WTC11 (cell line): ENCODE measurements at regions not wholly inside any gene's neighbourhood (a gene's known extent, or its start where the extent isn't known, plus 50 kb on each side); places are given as distances from the start of the nearest gene placed in this dataset.
"Not testable (repeated sequence)": the region's sequence is repeated elsewhere in the genome, so short reads cannot be mapped to it uniquely, and the experiment has no call there.

Source experiments
- E2F1 ChIP-seq: sonication (generic); formaldehyde crosslinking; IDR thresholded peaks from 2 replicates; pipeline ENCODE4 v1.8.0; 2022; ENCODE audit warnings: mild to moderate bottlenecking, missing genetic modification reagents
- FOXK1 ChIP-seq: sonication (generic); formaldehyde crosslinking; IDR thresholded peaks from 2 replicates; pipeline ENCODE4 v1.8.0; 2022; ENCODE audit warnings: mild to moderate bottlenecking, moderate library complexity, missing genetic modification reagents
- JUN ChIP-seq: sonication (generic); formaldehyde crosslinking; IDR thresholded peaks from 2 replicates; pipeline ENCODE4 v1.8.0; 2023; ENCODE audit warnings: mild to moderate bottlenecking, missing genetic modification reagents
- NFYB ChIP-seq: sonication (generic); formaldehyde crosslinking; conservative IDR thresholded peaks from 2 replicates; pipeline ENCODE4 v1.8.0; 2022; ENCODE audit warnings: low read depth, missing genetic modification reagents
- SP1 ChIP-seq: sonication (generic); formaldehyde crosslinking; conservative IDR thresholded peaks from 2 replicates; pipeline ENCODE4 v1.8.1; 2022; ENCODE audit warnings: missing genetic modification reagents
- TCF7 ChIP-seq: sonication (generic); formaldehyde crosslinking; IDR thresholded peaks from 2 replicates; pipeline ENCODE4 v1.8.0; 2022; ENCODE audit warnings: mild to moderate bottlenecking, low read depth, missing genetic modification reagents, moderate library complexity
- ZNF512 ChIP-seq: sonication (generic); formaldehyde crosslinking; IDR thresholded peaks from 2 replicates; pipeline ENCODE4 v1.8.1; 2022; ENCODE audit warnings: missing genetic modification reagents, borderline replicate concordance
- TF ChIP-seq, protein P1 (sequence below): fragments of 200-600 bp; IDR thresholded peaks from 2 replicates; pipeline ENCODE4 v1.8.0; 2022; ENCODE audit warnings: antibody characterized with exemption
- TF ChIP-seq, protein P2 (sequence below): sonication (generic); formaldehyde crosslinking; conservative IDR thresholded peaks from 2 replicates; pipeline ENCODE4 v1.8.1; 2023; ENCODE audit warnings: mild to moderate bottlenecking, low read depth, missing genetic modification reagents, moderate library complexity
- TF ChIP-seq, protein P3 (sequence below): sonication (generic); formaldehyde crosslinking; IDR thresholded peaks from 2 replicates; pipeline ENCODE4 v1.8.1; 2023; ENCODE audit warnings: mild to moderate bottlenecking, missing genetic modification reagents, borderline replicate concordance

- TF ChIP-seq, protein P1, sequence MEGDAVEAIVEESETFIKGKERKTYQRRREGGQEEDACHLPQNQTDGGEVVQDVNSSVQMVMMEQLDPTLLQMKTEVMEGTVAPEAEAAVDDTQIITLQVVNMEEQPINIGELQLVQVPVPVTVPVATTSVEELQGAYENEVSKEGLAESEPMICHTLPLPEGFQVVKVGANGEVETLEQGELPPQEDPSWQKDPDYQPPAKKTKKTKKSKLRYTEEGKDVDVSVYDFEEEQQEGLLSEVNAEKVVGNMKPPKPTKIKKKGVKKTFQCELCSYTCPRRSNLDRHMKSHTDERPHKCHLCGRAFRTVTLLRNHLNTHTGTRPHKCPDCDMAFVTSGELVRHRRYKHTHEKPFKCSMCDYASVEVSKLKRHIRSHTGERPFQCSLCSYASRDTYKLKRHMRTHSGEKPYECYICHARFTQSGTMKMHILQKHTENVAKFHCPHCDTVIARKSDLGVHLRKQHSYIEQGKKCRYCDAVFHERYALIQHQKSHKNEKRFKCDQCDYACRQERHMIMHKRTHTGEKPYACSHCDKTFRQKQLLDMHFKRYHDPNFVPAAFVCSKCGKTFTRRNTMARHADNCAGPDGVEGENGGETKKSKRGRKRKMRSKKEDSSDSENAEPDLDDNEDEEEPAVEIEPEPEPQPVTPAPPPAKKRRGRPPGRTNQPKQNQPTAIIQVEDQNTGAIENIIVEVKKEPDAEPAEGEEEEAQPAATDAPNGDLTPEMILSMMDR, result not testable (repeated sequence)
- not testable (repeated sequence) for TF ChIP-seq FOXK1; E2F1 (CRISPR knock-in tag); NFYB (CRISPR knock-in tag); SP1 (CRISPR knock-in tag); JUN; TCF7; ZNF512 (CRISPR knock-in tag)
- TF ChIP-seq, protein P2, sequence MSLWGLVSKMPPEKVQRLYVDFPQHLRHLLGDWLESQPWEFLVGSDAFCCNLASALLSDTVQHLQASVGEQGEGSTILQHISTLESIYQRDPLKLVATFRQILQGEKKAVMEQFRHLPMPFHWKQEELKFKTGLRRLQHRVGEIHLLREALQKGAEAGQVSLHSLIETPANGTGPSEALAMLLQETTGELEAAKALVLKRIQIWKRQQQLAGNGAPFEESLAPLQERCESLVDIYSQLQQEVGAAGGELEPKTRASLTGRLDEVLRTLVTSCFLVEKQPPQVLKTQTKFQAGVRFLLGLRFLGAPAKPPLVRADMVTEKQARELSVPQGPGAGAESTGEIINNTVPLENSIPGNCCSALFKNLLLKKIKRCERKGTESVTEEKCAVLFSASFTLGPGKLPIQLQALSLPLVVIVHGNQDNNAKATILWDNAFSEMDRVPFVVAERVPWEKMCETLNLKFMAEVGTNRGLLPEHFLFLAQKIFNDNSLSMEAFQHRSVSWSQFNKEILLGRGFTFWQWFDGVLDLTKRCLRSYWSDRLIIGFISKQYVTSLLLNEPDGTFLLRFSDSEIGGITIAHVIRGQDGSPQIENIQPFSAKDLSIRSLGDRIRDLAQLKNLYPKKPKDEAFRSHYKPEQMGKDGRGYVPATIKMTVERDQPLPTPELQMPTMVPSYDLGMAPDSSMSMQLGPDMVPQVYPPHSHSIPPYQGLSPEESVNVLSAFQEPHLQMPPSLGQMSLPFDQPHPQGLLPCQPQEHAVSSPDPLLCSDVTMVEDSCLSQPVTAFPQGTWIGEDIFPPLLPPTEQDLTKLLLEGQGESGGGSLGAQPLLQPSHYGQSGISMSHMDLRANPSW (CRISPR knock-in tag), result not testable (repeated sequence)
- TF ChIP-seq, protein P3, sequence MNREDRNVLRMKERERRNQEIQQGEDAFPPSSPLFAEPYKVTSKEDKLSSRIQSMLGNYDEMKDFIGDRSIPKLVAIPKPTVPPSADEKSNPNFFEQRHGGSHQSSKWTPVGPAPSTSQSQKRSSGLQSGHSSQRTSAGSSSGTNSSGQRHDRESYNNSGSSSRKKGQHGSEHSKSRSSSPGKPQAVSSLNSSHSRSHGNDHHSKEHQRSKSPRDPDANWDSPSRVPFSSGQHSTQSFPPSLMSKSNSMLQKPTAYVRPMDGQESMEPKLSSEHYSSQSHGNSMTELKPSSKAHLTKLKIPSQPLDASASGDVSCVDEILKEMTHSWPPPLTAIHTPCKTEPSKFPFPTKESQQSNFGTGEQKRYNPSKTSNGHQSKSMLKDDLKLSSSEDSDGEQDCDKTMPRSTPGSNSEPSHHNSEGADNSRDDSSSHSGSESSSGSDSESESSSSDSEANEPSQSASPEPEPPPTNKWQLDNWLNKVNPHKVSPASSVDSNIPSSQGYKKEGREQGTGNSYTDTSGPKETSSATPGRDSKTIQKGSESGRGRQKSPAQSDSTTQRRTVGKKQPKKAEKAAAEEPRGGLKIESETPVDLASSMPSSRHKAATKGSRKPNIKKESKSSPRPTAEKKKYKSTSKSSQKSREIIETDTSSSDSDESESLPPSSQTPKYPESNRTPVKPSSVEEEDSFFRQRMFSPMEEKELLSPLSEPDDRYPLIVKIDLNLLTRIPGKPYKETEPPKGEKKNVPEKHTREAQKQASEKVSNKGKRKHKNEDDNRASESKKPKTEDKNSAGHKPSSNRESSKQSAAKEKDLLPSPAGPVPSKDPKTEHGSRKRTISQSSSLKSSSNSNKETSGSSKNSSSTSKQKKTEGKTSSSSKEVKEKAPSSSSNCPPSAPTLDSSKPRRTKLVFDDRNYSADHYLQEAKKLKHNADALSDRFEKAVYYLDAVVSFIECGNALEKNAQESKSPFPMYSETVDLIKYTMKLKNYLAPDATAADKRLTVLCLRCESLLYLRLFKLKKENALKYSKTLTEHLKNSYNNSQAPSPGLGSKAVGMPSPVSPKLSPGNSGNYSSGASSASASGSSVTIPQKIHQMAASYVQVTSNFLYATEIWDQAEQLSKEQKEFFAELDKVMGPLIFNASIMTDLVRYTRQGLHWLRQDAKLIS, result not testable (repeated sequence)
Observed at GRCh38 chr2:90004553-90004952, 1313.1 kb downstream of the RPIA start.
